ENCODE measurements at regions not wholly inside any gene's neighbourhood (a gene's known extent, or its start where the extent isn't known, plus 50 kb on each side); places are given as distances from the start of the nearest gene placed in this dataset.
"Not testable (repeated sequence)": the region's sequence is repeated elsewhere in the genome, so short reads cannot be mapped to it uniquely, and the experiment has no call there.

DNA sequence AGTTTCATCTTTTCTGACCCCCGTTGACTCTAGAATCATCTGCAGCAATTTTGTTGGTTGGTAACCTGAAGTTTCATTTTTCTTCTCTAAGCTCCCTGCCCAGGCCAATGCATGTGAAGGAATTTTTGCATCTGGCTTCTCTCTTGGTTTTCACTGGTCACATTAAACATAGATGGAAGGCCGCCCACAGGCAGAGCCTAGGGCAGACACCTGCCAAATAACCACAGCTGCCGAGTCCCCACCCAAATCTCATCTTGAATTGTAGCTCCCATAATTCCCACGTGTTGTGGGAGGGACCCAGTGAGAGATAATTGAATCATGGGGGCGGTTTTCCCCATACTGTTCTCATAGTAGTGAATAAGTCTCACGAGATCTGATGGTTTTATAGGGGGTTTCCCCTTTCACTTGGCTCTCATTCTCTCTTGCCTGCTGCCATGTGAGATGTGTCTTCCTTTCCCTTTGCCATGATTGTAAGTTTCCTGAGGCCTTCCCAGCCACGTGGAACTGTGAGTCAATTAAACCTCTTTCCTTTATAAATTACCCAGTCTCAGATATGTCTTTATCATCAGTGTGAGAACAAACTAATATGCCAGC, 84.8 kb downstream of the NSUN2 start:
- H3K4me1 ChIP-seq (ENCODE audit: insufficient read depth); H3K4me3 Mint-ChIP-seq; ATAC-seq; H3K27me3 ChIP-seq (ENCODE audit: insufficient read depth); H3K4me3 ChIP-seq; H3K9me2 ChIP-seq (ENCODE audit: insufficient read depth); H3K27ac Mint-ChIP-seq; H3F3A ChIP-seq (replicated peaks; ENCODE audit: low read depth); H3K27ac ChIP-seq (ENCODE audit: low read depth); H3K36me3 ChIP-seq (ENCODE audit: insufficient read depth); H3K79me2 ChIP-seq (replicated peaks; ENCODE audit: insufficient read depth); H3K4me2 ChIP-seq; H4K20me1 ChIP-seq (replicated peaks; ENCODE audit: insufficient read depth); H3K4me1 Mint-ChIP-seq; H2AFZ ChIP-seq; H3K9me3 Mint-ChIP-seq; H3K27me3 Mint-ChIP-seq (ENCODE audit: insufficient read depth, low read depth, poor library complexity); H3K36me3 Mint-ChIP-seq (ENCODE audit: low read depth); DNase-seq (ENCODE audit: low spot score): not testable (repeated sequence)

DNA sequence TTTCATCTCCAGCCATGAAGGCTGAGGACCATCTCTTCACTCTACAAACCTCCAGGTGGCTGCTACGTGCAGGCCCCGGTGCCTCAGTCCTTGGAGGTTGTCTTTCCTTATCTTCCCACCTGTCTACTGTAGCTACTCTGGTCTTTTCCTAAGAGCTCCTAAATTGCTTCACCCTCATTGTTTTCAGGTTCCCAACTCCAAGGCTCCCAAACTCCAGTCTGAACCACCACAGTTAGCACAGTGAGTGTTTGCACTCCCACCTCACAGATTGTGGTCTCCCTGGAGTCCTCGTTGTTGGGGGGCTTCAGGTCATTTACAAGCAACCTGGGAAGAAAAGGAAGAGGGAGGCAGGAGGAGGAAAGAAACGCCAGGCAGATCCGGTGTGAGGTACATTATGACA, 85.3 kb downstream of the NSUN2 start:
- H3K4me3 ChIP-seq, result no peak overlapping the region
- TF ChIP-seq, protein P1, sequence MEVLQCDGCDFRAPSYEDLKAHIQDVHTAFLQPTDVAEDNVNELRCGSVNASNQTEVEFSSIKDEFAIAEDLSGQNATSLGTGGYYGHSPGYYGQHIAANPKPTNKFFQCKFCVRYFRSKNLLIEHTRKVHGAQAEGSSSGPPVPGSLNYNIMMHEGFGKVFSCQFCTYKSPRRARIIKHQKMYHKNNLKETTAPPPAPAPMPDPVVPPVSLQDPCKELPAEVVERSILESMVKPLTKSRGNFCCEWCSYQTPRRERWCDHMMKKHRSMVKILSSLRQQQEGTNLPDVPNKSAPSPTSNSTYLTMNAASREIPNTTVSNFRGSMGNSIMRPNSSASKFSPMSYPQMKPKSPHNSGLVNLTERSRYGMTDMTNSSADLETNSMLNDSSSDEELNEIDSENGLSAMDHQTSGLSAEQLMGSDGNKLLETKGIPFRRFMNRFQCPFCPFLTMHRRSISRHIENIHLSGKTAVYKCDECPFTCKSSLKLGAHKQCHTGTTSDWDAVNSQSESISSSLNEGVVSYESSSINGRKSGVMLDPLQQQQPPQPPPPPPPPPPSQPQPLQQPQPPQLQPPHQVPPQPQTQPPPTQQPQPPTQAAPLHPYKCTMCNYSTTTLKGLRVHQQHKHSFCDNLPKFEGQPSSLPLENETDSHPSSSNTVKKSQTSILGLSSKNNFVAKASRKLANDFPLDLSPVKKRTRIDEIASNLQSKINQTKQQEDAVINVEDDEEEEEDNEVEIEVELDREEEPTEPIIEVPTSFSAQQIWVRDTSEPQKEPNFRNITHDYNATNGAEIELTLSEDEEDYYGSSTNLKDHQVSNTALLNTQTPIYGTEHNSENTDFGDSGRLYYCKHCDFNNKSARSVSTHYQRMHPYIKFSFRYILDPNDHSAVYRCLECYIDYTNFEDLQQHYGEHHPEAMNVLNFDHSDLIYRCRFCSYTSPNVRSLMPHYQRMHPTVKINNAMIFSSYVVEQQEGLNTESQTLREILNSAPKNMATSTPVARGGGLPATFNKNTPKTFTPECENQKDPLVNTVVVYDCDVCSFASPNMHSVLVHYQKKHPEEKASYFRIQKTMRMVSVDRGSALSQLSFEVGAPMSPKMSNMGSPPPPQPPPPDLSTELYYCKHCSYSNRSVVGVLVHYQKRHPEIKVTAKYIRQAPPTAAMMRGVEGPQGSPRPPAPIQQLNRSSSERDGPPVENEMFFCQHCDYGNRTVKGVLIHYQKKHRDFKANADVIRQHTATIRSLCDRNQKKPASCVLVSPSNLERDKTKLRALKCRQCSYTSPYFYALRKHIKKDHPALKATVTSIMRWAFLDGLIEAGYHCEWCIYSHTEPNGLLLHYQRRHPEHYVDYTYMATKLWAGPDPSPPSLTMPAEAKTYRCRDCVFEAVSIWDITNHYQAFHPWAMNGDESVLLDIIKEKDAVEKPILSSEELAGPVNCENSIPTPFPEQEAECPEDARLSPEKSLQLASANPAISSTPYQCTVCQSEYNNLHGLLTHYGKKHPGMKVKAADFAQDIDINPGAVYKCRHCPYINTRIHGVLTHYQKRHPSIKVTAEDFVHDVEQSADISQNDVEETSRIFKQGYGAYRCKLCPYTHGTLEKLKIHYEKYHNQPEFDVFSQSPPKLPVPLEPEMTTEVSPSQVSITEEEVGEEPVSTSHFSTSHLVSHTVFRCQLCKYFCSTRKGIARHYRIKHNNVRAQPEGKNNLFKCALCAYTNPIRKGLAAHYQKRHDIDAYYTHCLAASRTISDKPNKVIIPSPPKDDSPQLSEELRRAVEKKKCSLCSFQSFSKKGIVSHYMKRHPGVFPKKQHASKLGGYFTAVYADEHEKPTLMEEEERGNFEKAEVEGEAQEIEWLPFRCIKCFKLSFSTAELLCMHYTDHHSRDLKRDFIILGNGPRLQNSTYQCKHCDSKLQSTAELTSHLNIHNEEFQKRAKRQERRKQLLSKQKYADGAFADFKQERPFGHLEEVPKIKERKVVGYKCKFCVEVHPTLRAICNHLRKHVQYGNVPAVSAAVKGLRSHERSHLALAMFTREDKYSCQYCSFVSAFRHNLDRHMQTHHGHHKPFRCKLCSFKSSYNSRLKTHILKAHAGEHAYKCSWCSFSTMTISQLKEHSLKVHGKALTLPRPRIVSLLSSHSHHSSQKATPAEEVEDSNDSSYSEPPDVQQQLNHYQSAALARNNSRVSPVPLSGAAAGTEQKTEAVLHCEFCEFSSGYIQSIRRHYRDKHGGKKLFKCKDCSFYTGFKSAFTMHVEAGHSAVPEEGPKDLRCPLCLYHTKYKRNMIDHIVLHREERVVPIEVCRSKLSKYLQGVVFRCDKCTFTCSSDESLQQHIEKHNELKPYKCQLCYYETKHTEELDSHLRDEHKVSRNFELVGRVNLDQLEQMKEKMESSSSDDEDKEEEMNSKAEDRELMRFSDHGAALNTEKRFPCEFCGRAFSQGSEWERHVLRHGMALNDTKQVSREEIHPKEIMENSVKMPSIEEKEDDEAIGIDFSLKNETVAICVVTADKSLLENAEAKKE (CRISPR knock-in tag; IDR thresholded peaks at IDR 0.05), result no peak
- TF ChIP-seq STAT1 (IDR thresholded peaks at IDR 0.05; ENCODE audit: unreplicated experiment), result no peak
- TF ChIP-seq CREB1 (CRISPR knock-in tag; IDR thresholded peaks at IDR 0.05; ENCODE audit: low read depth), result no peak
- TF ChIP-seq, protein P2, sequence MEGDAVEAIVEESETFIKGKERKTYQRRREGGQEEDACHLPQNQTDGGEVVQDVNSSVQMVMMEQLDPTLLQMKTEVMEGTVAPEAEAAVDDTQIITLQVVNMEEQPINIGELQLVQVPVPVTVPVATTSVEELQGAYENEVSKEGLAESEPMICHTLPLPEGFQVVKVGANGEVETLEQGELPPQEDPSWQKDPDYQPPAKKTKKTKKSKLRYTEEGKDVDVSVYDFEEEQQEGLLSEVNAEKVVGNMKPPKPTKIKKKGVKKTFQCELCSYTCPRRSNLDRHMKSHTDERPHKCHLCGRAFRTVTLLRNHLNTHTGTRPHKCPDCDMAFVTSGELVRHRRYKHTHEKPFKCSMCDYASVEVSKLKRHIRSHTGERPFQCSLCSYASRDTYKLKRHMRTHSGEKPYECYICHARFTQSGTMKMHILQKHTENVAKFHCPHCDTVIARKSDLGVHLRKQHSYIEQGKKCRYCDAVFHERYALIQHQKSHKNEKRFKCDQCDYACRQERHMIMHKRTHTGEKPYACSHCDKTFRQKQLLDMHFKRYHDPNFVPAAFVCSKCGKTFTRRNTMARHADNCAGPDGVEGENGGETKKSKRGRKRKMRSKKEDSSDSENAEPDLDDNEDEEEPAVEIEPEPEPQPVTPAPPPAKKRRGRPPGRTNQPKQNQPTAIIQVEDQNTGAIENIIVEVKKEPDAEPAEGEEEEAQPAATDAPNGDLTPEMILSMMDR (conservative IDR thresholded peaks at IDR 0.05; ENCODE audit: low read depth in 2 of 2), result no peak
- TF ChIP-seq NANOG (IDR thresholded peaks at IDR 0.05; ENCODE audit: borderline replicate concordance), result no peak
- TF ChIP-seq EZH2phosphoT487 (IDR thresholded peaks at IDR 0.05; ENCODE audit: unreplicated experiment), result no peak
- TF ChIP-seq EZH2 (IDR thresholded peaks at IDR 0.05; ENCODE audit: low read depth, unreplicated experiment), result no peak
- TF ChIP-seq POLR2AphosphoS5 (IDR thresholded peaks at IDR 0.05; ENCODE audit: low read depth), result no peak
- TF ChIP-seq ZNF114 (CRISPR knock-in tag; IDR thresholded peaks at IDR 0.05), result no peak
- H2AFZ ChIP-seq, result no peak overlapping the region
- Mint-ChIP-seq H3K27ac (no peak overlapping the region), H3K36me3 (ENCODE audit: low read depth) (no peaks in the 10 kb centered on the region), H3K4me1 (no peaks in the 10 kb centered on the region), H3K4me3 (no peak overlapping the region), H3K27me3 (ENCODE audit: insufficient read depth, low read depth, poor library complexity) (peaks cover 8% of the 10 kb centered on the region), H3K9me3 (no peaks in the 10 kb centered on the region; the same call in 2 of the 3 replicates)
- no peak overlapping the region for H3K4me2 ChIP-seq
- H3F3A ChIP-seq (replicated peaks; ENCODE audit: low read depth), result no peaks in the 10 kb centered on the region
- no peaks in the 10 kb centered on the region for H4K20me1 ChIP-seq (replicated peaks; ENCODE audit: insufficient read depth)
- no peaks in the 10 kb centered on the region for H3K27me3 ChIP-seq (ENCODE audit: insufficient read depth)
- H3K4me1 ChIP-seq (ENCODE audit: insufficient read depth), result no peaks in the 10 kb centered on the region
- no peak for ATAC-seq
- H3K9me2 ChIP-seq (ENCODE audit: insufficient read depth), result peaks cover 3% of the 10 kb centered on the region; the same call in 1 of the 2 replicates
- H3K36me3 ChIP-seq (ENCODE audit: insufficient read depth), result no peaks in the 10 kb centered on the region
- DNase-seq (ENCODE audit: low spot score), result no peak
- H3K79me2 ChIP-seq (replicated peaks; ENCODE audit: insufficient read depth), result no peaks in the 10 kb centered on the region
- no peak overlapping the region for H3K27ac ChIP-seq (ENCODE audit: low read depth)
